K562 (cell line): ENCODE measurements at regions not wholly inside any gene's neighbourhood (a gene's known extent, or its start where the extent isn't known, plus 50 kb on each side); places are given as distances from the start of the nearest gene placed in this dataset.

Source experiments
- EZH2 ChIP-seq: IDR thresholded peaks from 2 replicates; pipeline ENCODE4 v1.6.1; 2012; ENCODE audit warnings: low read depth, mild to moderate bottlenecking, inconsistent platforms, low read length, borderline replicate concordance
- PATZ1 ChIP-seq: fragments of 250-450 bp; sonication (Bioruptor Pico); IDR thresholded peaks from 2 replicates; pipeline ENCODE4 v1.5.0; 2020; ENCODE audit warnings: mild to moderate bottlenecking, borderline replicate concordance

DNA sequence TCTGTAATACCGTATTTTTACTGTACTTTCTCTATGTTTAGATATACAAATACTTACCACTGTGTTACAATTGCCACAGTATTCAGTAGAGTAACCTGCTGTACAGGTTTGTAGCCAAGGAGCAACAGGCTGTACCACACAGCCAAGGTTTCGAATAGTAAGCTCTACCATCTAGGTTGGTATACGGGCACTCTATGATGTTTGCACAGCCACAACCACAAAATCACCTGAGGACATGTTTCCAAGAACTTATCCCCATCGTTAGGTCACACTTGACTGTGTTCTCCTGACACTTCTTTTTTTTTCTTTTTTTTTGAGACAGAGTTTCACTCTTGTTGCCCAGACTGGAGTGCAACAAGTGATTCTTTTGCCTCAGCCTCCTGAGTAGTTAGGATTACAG, 134.6 kb upstream of the TRIM24 start:
- TF ChIP-seq EZH2 (no peak), PATZ1 (CRISPR knock-in tag) (no peak)
